ENCODE measurements at regions not wholly inside any gene's neighbourhood (a gene's known extent, or its start where the extent isn't known, plus 50 kb on each side); places are given as distances from the start of the nearest gene placed in this dataset.

DNA sequence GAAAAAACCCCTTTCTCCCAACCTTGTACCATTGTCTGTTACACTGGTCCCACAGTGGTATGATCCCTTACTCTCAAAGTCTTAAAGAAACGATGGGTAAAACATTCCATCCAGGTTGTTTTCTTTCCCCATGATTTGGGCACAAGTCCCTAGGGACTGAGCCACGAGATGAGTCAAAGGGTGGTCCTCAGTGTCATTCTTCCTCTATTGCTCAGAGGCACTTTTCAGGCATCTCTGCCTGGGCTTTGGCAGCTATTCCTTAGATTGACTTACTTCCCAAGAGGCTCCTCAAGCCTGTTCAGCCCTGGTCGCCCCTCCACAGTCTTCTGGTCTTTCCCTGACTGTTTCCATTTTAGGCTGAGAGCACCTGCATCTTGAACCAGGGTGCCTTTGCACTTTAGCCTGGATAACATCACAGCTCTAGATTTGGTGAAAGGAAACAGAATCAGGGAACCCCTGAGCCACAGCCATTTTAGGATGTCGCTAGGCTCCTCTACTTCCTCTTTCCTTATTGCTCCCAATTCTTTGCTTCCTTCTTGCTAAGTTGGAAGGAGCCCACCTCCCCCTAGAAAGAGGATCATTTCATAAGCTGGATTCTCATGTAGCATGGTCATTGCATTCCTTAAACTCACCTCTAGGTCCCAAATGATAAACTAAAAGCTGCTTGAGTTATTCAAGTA lies 131.0 kb upstream of the TPRG1 start:
- TF ChIP-seq JUN (IDR thresholded peaks at IDR 0.05) (no peak), NFE2L2 (conservative IDR thresholded peaks at IDR 0.05; ENCODE audit: low read length) (no peak), EP300 (IDR thresholded peaks at IDR 0.05) (no peak), POLR2AphosphoS2 (conservative IDR thresholded peaks at IDR 0.05; ENCODE audit: low read length) (no peak)
- TF ChIP-seq, protein P1, sequence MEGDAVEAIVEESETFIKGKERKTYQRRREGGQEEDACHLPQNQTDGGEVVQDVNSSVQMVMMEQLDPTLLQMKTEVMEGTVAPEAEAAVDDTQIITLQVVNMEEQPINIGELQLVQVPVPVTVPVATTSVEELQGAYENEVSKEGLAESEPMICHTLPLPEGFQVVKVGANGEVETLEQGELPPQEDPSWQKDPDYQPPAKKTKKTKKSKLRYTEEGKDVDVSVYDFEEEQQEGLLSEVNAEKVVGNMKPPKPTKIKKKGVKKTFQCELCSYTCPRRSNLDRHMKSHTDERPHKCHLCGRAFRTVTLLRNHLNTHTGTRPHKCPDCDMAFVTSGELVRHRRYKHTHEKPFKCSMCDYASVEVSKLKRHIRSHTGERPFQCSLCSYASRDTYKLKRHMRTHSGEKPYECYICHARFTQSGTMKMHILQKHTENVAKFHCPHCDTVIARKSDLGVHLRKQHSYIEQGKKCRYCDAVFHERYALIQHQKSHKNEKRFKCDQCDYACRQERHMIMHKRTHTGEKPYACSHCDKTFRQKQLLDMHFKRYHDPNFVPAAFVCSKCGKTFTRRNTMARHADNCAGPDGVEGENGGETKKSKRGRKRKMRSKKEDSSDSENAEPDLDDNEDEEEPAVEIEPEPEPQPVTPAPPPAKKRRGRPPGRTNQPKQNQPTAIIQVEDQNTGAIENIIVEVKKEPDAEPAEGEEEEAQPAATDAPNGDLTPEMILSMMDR (IDR thresholded peaks at IDR 0.05), result no peak

Measured in A549 (cell line).